GM18508 (cell line): ENCODE measurements at regions not wholly inside any gene's neighbourhood (a gene's known extent, or its start where the extent isn't known, plus 50 kb on each side); places are given as distances from the start of the nearest gene placed in this dataset.
"Not testable (repeated sequence)": the region's sequence is repeated elsewhere in the genome, so short reads cannot be mapped to it uniquely, and the experiment has no call there.

Experiments
- ATAC-seq: cut with Tn5 transposase; IDR thresholded peaks from one replicate; pipeline ENCODE4 v1.9.1; 2021; ENCODE audit warnings: moderate number of reproducible peaks; ENCODE audit not compliant: insufficient read depth, unreplicated experiment

- no peak for ATAC-seq
Observed at GRCh38 chr5:164224236-164224635, 718.8 kb downstream of the MAT2B start.

GRCh38 chr5:164224772-164225171, 719.4 kb downstream of the MAT2B start:
- ATAC-seq: no peak

- ATAC-seq: no peak
Observed at GRCh38 chr5:164230341-164230740, 724.9 kb downstream of the MAT2B start.

- no peak for ATAC-seq
Observed at GRCh38 chr5:164233791-164234190, 728.4 kb downstream of the MAT2B start.

GRCh38 chr5:164234321-164234720, 728.9 kb downstream of the MAT2B start:
- ATAC-seq: no peak

- no peak for ATAC-seq
Observed at GRCh38 chr5:164235300-164235891, 730.0 kb downstream of the MAT2B start.

- ATAC-seq: no peak
Observed at GRCh38 chr5:164237486-164237885, 732.1 kb downstream of the MAT2B start.

- ATAC-seq: not testable (repeated sequence)
Observed at GRCh38 chr5:164251781-164252180, 746.4 kb downstream of the MAT2B start.

GRCh38 chr5:164253764-164254163, 748.3 kb downstream of the MAT2B start:
- ATAC-seq: no peak

GRCh38 chr5:164255598-164256213, 750.3 kb downstream of the MAT2B start:
- ATAC-seq: no peak

- no peak for ATAC-seq
Observed at GRCh38 chr5:164256351-164256750, 750.9 kb downstream of the MAT2B start.

GRCh38 chr5:164256954-164257353, 751.5 kb downstream of the MAT2B start:
- no peak for ATAC-seq

GRCh38 chr5:164265566-164265965, 760.1 kb downstream of the MAT2B start:
- no peak for ATAC-seq

- no peak for ATAC-seq
Observed at GRCh38 chr5:164266571-164266970, 761.2 kb downstream of the MAT2B start.

GRCh38 chr5:164277720-164278119, 772.3 kb downstream of the MAT2B start:
- ATAC-seq: peak; percentile 55

- no peak for ATAC-seq
Observed at GRCh38 chr5:164289526-164289925, 784.1 kb downstream of the MAT2B start.

- ATAC-seq: no peak
Observed at GRCh38 chr5:164296603-164297080, 791.2 kb downstream of the MAT2B start.

GRCh38 chr5:164298165-164298564, 792.7 kb downstream of the MAT2B start:
- no peak for ATAC-seq

GRCh38 chr5:164300295-164300694, 794.9 kb downstream of the MAT2B start:
- ATAC-seq: no peak

GRCh38 chr5:164301136-164301535, 795.7 kb downstream of the MAT2B start:
- no peak for ATAC-seq

- no peak for ATAC-seq
Observed at GRCh38 chr5:164301708-164302107, 796.3 kb downstream of the MAT2B start.
